ENCODE measurements at regions not wholly inside any gene's neighbourhood (a gene's known extent, or its start where the extent isn't known, plus 50 kb on each side); places are given as distances from the start of the nearest gene placed in this dataset.

- ChIA-PET POLR2A (no interaction called here), CTCF (no interaction called here)
- no peak overlapping the region for H3K4me3 ChIP-seq (ENCODE audit: low read depth, low read length)
- TF ChIP-seq ZNF548 (tag by site-specific recombination; IDR thresholded peaks at IDR 0.05) (no peak), KLF7 (tag by site-specific recombination; IDR thresholded peaks at IDR 0.05; ENCODE audit: borderline replicate concordance) (no peak), ZNF707 (tag by site-specific recombination; IDR thresholded peaks at IDR 0.05) (no peak)
- H3K27ac ChIP-seq (ENCODE audit: extremely low read depth, low read depth, low read length): no peak overlapping the region
- H3K9me3 ChIP-seq (ENCODE audit: control insufficient read depth, insufficient read depth, low read depth, low read length): no peaks in the 10 kb centered on the region
- peaks cover 6% of the 10 kb centered on the region; the same call in 1 of the 2 replicates for H3K4me1 ChIP-seq (ENCODE audit: control insufficient read depth, insufficient read depth, low read length)
- no peaks in the 10 kb centered on the region for H3K36me3 ChIP-seq (ENCODE audit: control insufficient read depth in 2 of 2, insufficient read depth in 1 of 2, low read length in 2 of 2)
These were observed 107.5 kb upstream of the TBX18 start for GRCh38 chr6:84871925-84872324.

DNA sequence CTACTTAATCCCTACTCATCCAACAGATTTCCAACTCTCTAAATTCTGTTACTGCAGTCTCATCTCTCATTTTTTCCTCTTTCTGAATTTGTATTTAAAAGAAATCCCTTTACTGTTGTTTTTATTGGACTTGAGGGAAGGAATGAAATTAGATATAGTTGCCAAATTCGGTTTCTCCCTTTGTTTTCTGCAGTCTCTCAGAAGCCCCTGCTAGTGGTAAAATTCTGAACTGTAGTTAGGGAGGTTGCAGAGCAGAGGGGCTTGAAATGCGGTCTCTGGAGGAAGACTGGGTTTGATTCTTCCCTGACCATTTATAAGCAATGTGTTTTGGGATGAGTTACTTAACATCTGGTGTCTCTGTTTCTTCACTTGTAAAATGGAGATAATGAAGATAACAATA lies 106.3 kb upstream of the TBX18 start:
- H3K4me1 ChIP-seq (ENCODE audit: control insufficient read depth, insufficient read depth, low read length): peaks cover 6% of the 10 kb centered on the region; the same call in 1 of the 2 replicates
- ChIA-PET CTCF (interaction anchor here (0.5 kb wide), 1 partner anchor 90 kb away, joined by 3 read pairs; no protein-coding TSS in a partner anchor), POLR2A (interaction anchor here (1.5 kb wide), 1 partner anchor 13 kb away, joined by 3 read pairs; no protein-coding TSS in a partner anchor)
- H3K27ac ChIP-seq (ENCODE audit: extremely low read depth, low read depth, low read length): no peak overlapping the region
- H3K4me3 ChIP-seq (ENCODE audit: low read depth, low read length): no peak overlapping the region
- TF ChIP-seq ZNF623 (tag by site-specific recombination; IDR thresholded peaks at IDR 0.05) (no peak), ZNF292 (tag by site-specific recombination; IDR thresholded peaks at IDR 0.05; ENCODE audit: borderline replicate concordance, low read depth) (no peak), WT1 (tag by site-specific recombination; IDR thresholded peaks at IDR 0.05) (no peak), ZNF311 (tag by site-specific recombination; IDR thresholded peaks at IDR 0.05; ENCODE audit: borderline replicate concordance) (no peak), ZNF16 (tag by site-specific recombination; IDR thresholded peaks at IDR 0.05; ENCODE audit: low read depth) (no peak), ZNF837 (tag by site-specific recombination; IDR thresholded peaks at IDR 0.05) (no peak), ZIC2 (tag by site-specific recombination; IDR thresholded peaks at IDR 0.05) (no peak), SCRT2 (tag by site-specific recombination; IDR thresholded peaks at IDR 0.05) (no peak)
- TF ChIP-seq, protein P1, sequence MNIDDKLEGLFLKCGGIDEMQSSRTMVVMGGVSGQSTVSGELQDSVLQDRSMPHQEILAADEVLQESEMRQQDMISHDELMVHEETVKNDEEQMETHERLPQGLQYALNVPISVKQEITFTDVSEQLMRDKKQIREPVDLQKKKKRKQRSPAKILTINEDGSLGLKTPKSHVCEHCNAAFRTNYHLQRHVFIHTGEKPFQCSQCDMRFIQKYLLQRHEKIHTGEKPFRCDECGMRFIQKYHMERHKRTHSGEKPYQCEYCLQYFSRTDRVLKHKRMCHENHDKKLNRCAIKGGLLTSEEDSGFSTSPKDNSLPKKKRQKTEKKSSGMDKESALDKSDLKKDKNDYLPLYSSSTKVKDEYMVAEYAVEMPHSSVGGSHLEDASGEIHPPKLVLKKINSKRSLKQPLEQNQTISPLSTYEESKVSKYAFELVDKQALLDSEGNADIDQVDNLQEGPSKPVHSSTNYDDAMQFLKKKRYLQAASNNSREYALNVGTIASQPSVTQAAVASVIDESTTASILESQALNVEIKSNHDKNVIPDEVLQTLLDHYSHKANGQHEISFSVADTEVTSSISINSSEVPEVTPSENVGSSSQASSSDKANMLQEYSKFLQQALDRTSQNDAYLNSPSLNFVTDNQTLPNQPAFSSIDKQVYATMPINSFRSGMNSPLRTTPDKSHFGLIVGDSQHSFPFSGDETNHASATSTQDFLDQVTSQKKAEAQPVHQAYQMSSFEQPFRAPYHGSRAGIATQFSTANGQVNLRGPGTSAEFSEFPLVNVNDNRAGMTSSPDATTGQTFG (tag by site-specific recombination; IDR thresholded peaks at IDR 0.05; ENCODE audit: borderline replicate concordance): no peak
- TF ChIP-seq, protein P2, sequence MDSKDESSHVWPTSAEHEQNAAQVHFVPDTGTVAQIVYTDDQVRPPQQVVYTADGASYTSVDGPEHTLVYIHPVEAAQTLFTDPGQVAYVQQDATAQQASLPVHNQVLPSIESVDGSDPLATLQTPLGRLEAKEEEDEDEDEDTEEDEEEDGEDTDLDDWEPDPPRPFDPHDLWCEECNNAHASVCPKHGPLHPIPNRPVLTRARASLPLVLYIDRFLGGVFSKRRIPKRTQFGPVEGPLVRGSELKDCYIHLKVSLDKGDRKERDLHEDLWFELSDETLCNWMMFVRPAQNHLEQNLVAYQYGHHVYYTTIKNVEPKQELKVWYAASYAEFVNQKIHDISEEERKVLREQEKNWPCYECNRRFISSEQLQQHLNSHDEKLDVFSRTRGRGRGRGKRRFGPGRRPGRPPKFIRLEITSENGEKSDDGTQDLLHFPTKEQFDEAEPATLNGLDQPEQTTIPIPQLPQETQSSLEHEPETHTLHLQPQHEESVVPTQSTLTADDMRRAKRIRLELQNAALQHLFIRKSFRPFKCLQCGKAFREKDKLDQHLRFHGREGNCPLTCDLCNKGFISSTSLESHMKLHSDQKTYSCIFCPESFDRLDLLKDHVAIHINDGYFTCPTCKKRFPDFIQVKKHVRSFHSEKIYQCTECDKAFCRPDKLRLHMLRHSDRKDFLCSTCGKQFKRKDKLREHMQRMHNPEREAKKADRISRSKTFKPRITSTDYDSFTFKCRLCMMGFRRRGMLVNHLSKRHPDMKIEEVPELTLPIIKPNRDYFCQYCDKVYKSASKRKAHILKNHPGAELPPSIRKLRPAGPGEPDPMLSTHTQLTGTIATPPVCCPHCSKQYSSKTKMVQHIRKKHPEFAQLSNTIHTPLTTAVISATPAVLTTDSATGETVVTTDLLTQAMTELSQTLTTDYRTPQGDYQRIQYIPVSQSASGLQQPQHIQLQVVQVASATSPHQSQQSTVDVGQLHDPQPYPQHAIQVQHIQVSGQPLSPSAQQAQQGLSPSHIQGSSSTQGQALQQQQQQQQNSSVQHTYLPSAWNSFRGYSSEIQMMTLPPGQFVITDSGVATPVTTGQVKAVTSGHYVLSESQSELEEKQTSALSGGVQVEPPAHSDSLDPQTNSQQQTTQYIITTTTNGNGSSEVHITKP (tag by site-specific recombination; IDR thresholded peaks at IDR 0.05): no peak
- no peaks in the 10 kb centered on the region for H3K36me3 ChIP-seq (ENCODE audit: control insufficient read depth in 2 of 2, insufficient read depth in 1 of 2, low read length in 2 of 2)
- H3K9me3 ChIP-seq (ENCODE audit: control insufficient read depth, insufficient read depth, low read depth, low read length): no peaks in the 10 kb centered on the region

GRCh38 chr6:84868149-84868548 lies 103.8 kb upstream of the TBX18 start:
- H3K36me3 ChIP-seq (ENCODE audit: control insufficient read depth in 2 of 2, insufficient read depth in 1 of 2, low read length in 2 of 2): no peaks in the 10 kb centered on the region
- peaks cover 6% of the 10 kb centered on the region; the same call in 1 of the 2 replicates for H3K4me1 ChIP-seq (ENCODE audit: control insufficient read depth, insufficient read depth, low read length)
- no peak overlapping the region for H3K4me3 ChIP-seq (ENCODE audit: low read depth, low read length)
- ChIA-PET POLR2A (no interaction called here), CTCF (interaction anchor here (0.6 kb wide), 3 partner anchors 22 to 93 kb away, joined by 3 read pairs; no protein-coding TSS in a partner anchor)
- H3K27ac ChIP-seq (ENCODE audit: extremely low read depth, low read depth, low read length): no peak overlapping the region
- H3K9me3 ChIP-seq (ENCODE audit: control insufficient read depth, insufficient read depth, low read depth, low read length): no peaks in the 10 kb centered on the region
- no peak for TF ChIP-seq ZNF146 (tag by site-specific recombination; IDR thresholded peaks at IDR 0.05)
- no peak for TF ChIP-seq ZNF19 (tag by site-specific recombination; IDR thresholded peaks at IDR 0.05; ENCODE audit: low read depth)
- TF ChIP-seq ZNF549 (tag by site-specific recombination; IDR thresholded peaks at IDR 0.05): no peak
- no peak for TF ChIP-seq PATZ1 (tag by site-specific recombination; IDR thresholded peaks at IDR 0.05)
- TF ChIP-seq ZNF701 (tag by site-specific recombination; IDR thresholded peaks at IDR 0.05): no peak
- no peak for TF ChIP-seq ZNF138 (tag by site-specific recombination; IDR thresholded peaks at IDR 0.05; ENCODE audit: borderline replicate concordance)
- TF ChIP-seq ZNF426 (tag by site-specific recombination; IDR thresholded peaks at IDR 0.05): no peak
- TF ChIP-seq ZBTB17 (tag by site-specific recombination; IDR thresholded peaks at IDR 0.05): no peak
- TF ChIP-seq ZBTB26 (tag by site-specific recombination; optimal IDR thresholded peaks at IDR 0.05): no peak
